ENCODE measurements at regions not wholly inside any gene's neighbourhood (a gene's known extent, or its start where the extent isn't known, plus 50 kb on each side); places are given as distances from the start of the nearest gene placed in this dataset.
A peak's percentile ranks its signal among the peaks of the same experiment; 100 is the strongest.

DNA sequence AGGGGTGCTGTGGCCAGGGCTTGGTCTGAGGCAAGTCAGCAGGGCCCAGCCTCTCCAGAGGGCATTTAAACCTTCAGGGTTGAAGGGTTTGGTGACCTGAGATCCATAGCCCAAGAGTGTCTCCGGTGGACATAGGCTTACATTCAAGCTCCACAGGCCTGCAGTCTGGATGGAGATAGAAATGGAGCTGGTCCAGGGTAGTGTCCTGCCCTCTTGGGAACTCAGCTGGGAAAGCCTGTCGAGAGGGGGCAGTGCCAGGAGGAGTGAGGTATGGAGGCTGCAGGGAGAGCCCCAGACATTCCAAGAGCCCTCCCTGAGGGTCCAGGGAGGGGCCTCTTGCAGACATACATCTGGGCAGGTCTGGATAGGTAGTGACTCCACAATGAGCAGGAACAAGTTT, 177.0 kb upstream of the MVB12B start:
- no peak for DNase-seq (ENCODE audit: low spot score)
- H3K4me3 ChIP-seq: no peak overlapping the region
- peaks cover 4% of the 10 kb centered on the region; the same call in 1 of the 2 replicates for H3K4me1 ChIP-seq (ENCODE audit: insufficient read depth)
- no peak for ATAC-seq
- no peaks in the 10 kb centered on the region for H3F3A ChIP-seq (replicated peaks; ENCODE audit: low read depth)
- TF ChIP-seq POLR2AphosphoS5 (IDR thresholded peaks at IDR 0.05; ENCODE audit: low read depth): no peak
- TF ChIP-seq CTCF (conservative IDR thresholded peaks at IDR 0.05; ENCODE audit: low read depth in 2 of 2): 0 out of 4 replicates have a peak, but pooled peaks of 1 of the 2 experiments have one; percentile 9
- Mint-ChIP-seq H3K36me3 (ENCODE audit: low read depth) (no peaks in the 10 kb centered on the region), H3K4me1 (peaks cover 11% of the 10 kb centered on the region), H3K27ac (no peak overlapping the region), H3K4me3 (no peak overlapping the region), H3K27me3 (ENCODE audit: insufficient read depth, low read depth, poor library complexity) (peaks cover 23% of the 10 kb centered on the region), H3K9me3 (no peaks in the 10 kb centered on the region)
- H4K20me1 ChIP-seq (replicated peaks; ENCODE audit: insufficient read depth): no peaks in the 10 kb centered on the region
- peaks cover 9% of the 10 kb centered on the region; the same call in 1 of the 2 replicates for H3K9me2 ChIP-seq (ENCODE audit: insufficient read depth)
- H3K36me3 ChIP-seq (ENCODE audit: insufficient read depth): no peaks in the 10 kb centered on the region
- peaks cover 18% of the 10 kb centered on the region for H3K27me3 ChIP-seq (ENCODE audit: insufficient read depth)
- H3K27ac ChIP-seq (ENCODE audit: low read depth): no peak overlapping the region
- no peak overlapping the region for H3K4me2 ChIP-seq
- H3K79me2 ChIP-seq (replicated peaks; ENCODE audit: insufficient read depth): no peaks in the 10 kb centered on the region
- no peak overlapping the region for H2AFZ ChIP-seq

DNA sequence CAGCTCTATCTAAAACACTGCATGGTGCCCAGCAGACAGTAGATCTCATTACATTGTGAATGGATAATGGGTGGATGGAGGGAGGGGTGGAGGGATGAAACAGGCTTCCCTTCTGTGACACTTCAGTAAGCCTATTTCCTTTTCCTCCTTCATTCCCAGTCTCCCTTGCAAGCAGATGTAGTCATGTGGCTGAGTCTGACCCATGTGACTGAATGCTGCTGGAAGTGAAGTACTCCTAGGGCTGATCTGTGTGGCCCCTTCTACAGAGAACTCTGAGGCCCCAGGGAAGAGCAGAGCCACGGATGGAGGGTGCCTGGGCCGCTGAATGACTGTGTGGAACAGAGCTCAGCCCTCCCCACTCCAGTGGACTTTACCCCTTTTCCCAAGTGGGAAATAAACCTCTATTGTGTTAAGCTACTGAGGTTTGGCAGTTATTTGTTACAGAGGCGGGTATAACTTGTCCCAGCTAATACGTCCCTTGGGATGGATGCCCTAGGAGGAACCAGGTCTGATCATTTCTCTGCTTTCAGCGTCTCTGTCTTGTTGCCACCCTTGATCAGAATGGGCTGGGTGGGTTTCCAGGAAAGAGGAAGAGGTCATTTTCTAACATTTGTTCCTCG, 176.1 kb upstream of the MVB12B start:
- no peak overlapping the region for H3K27ac ChIP-seq (ENCODE audit: low read depth)
- no peak for ATAC-seq
- H4K20me1 ChIP-seq (replicated peaks; ENCODE audit: insufficient read depth): no peaks in the 10 kb centered on the region
- no peaks in the 10 kb centered on the region for H3K79me2 ChIP-seq (replicated peaks; ENCODE audit: insufficient read depth)
- H3K4me2 ChIP-seq: no peak overlapping the region
- no peak for DNase-seq (ENCODE audit: low spot score)
- H3K9me2 ChIP-seq (ENCODE audit: insufficient read depth): peaks cover 9% of the 10 kb centered on the region; the same call in 1 of the 2 replicates
- peaks cover 11% of the 10 kb centered on the region for H3K4me1 Mint-ChIP-seq
- H3K9me3 Mint-ChIP-seq: no peaks in the 10 kb centered on the region
- H3K4me3 ChIP-seq: no peak overlapping the region
- no peak overlapping the region for H2AFZ ChIP-seq
- H3K36me3 ChIP-seq (ENCODE audit: insufficient read depth): no peaks in the 10 kb centered on the region
- no peak overlapping the region for H3K27ac Mint-ChIP-seq
- H3K4me1 ChIP-seq (ENCODE audit: insufficient read depth): peaks cover 4% of the 10 kb centered on the region; the same call in 1 of the 2 replicates
- no peaks in the 10 kb centered on the region for H3F3A ChIP-seq (replicated peaks; ENCODE audit: low read depth)
- H3K27me3 ChIP-seq (ENCODE audit: insufficient read depth): peaks cover 18% of the 10 kb centered on the region
- no peaks in the 10 kb centered on the region for H3K36me3 Mint-ChIP-seq (ENCODE audit: low read depth)
- H3K27me3 Mint-ChIP-seq (ENCODE audit: insufficient read depth, low read depth, poor library complexity): peaks cover 22% of the 10 kb centered on the region
- H3K4me3 Mint-ChIP-seq: no peak overlapping the region
- TF ChIP-seq JUNB (IDR thresholded peaks at IDR 0.05; ENCODE audit: unreplicated experiment) (no peak), ZNF114 (CRISPR knock-in tag; IDR thresholded peaks at IDR 0.05) (no peak), ZNF331 (CRISPR knock-in tag; IDR thresholded peaks at IDR 0.05; ENCODE audit: low read depth) (no peak), POLR2AphosphoS5 (IDR thresholded peaks at IDR 0.05; ENCODE audit: low read depth) (no peak), REST (IDR thresholded peaks at IDR 0.05; ENCODE audit: unreplicated experiment) (no peak)
- TF ChIP-seq, protein P1, sequence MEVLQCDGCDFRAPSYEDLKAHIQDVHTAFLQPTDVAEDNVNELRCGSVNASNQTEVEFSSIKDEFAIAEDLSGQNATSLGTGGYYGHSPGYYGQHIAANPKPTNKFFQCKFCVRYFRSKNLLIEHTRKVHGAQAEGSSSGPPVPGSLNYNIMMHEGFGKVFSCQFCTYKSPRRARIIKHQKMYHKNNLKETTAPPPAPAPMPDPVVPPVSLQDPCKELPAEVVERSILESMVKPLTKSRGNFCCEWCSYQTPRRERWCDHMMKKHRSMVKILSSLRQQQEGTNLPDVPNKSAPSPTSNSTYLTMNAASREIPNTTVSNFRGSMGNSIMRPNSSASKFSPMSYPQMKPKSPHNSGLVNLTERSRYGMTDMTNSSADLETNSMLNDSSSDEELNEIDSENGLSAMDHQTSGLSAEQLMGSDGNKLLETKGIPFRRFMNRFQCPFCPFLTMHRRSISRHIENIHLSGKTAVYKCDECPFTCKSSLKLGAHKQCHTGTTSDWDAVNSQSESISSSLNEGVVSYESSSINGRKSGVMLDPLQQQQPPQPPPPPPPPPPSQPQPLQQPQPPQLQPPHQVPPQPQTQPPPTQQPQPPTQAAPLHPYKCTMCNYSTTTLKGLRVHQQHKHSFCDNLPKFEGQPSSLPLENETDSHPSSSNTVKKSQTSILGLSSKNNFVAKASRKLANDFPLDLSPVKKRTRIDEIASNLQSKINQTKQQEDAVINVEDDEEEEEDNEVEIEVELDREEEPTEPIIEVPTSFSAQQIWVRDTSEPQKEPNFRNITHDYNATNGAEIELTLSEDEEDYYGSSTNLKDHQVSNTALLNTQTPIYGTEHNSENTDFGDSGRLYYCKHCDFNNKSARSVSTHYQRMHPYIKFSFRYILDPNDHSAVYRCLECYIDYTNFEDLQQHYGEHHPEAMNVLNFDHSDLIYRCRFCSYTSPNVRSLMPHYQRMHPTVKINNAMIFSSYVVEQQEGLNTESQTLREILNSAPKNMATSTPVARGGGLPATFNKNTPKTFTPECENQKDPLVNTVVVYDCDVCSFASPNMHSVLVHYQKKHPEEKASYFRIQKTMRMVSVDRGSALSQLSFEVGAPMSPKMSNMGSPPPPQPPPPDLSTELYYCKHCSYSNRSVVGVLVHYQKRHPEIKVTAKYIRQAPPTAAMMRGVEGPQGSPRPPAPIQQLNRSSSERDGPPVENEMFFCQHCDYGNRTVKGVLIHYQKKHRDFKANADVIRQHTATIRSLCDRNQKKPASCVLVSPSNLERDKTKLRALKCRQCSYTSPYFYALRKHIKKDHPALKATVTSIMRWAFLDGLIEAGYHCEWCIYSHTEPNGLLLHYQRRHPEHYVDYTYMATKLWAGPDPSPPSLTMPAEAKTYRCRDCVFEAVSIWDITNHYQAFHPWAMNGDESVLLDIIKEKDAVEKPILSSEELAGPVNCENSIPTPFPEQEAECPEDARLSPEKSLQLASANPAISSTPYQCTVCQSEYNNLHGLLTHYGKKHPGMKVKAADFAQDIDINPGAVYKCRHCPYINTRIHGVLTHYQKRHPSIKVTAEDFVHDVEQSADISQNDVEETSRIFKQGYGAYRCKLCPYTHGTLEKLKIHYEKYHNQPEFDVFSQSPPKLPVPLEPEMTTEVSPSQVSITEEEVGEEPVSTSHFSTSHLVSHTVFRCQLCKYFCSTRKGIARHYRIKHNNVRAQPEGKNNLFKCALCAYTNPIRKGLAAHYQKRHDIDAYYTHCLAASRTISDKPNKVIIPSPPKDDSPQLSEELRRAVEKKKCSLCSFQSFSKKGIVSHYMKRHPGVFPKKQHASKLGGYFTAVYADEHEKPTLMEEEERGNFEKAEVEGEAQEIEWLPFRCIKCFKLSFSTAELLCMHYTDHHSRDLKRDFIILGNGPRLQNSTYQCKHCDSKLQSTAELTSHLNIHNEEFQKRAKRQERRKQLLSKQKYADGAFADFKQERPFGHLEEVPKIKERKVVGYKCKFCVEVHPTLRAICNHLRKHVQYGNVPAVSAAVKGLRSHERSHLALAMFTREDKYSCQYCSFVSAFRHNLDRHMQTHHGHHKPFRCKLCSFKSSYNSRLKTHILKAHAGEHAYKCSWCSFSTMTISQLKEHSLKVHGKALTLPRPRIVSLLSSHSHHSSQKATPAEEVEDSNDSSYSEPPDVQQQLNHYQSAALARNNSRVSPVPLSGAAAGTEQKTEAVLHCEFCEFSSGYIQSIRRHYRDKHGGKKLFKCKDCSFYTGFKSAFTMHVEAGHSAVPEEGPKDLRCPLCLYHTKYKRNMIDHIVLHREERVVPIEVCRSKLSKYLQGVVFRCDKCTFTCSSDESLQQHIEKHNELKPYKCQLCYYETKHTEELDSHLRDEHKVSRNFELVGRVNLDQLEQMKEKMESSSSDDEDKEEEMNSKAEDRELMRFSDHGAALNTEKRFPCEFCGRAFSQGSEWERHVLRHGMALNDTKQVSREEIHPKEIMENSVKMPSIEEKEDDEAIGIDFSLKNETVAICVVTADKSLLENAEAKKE (CRISPR knock-in tag; IDR thresholded peaks at IDR 0.05): no peak

Data from GM23338 (cell line).